ENCODE measurements at regions not wholly inside any gene's neighbourhood (a gene's known extent, or its start where the extent isn't known, plus 50 kb on each side); places are given as distances from the start of the nearest gene placed in this dataset.

DNA sequence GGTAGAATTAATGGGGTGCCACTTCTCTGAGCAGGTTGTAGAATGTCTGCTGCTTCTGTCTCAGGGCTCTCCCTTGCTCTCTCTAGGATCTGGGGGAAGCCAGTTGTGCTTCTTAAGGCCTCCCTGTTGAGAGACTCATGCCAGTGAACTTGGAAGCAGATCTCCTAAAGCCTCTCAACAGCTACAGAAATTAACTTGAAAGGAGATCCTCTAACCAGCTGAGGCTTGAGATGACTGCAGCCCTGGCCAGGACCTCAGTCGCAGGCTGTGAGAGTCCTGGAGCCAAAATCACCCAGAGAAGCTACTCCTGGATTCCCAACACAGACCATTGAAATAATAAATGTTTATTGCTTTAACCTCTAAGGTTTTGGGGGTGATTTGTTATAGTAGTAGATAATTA, 180.2 kb upstream of the MARCKS start:
- TF ChIP-seq POLR2AphosphoS5 (IDR thresholded peaks at IDR 0.05; ENCODE audit: low read depth, low read length) (no peak), CHD2 (IDR thresholded peaks at IDR 0.05; ENCODE audit: low read length, partially characterized antibody) (no peak), ELF1 (IDR thresholded peaks at IDR 0.05) (no peak), JUND (IDR thresholded peaks at IDR 0.05) (no peak), TAF1 (IDR thresholded peaks at IDR 0.05; ENCODE audit: borderline replicate concordance, low read depth, low read length) (no peak), TCF12 (IDR thresholded peaks at IDR 0.05) (no peak), YY1 (IDR thresholded peaks at IDR 0.05; ENCODE audit: low read depth) (no peak), FOSL2 (IDR thresholded peaks at IDR 0.05; ENCODE audit: borderline replicate concordance, low read depth) (no peak), NFIC (IDR thresholded peaks at IDR 0.05; ENCODE audit: borderline replicate concordance) (no peak), FOXJ3 (CRISPR knock-in tag; IDR thresholded peaks at IDR 0.05) (no peak), GABPA (IDR thresholded peaks at IDR 0.05; ENCODE audit: low read depth) (no peak), SMC3 (IDR thresholded peaks at IDR 0.05; ENCODE audit: low read depth, low read length) (no peak), MXI1 (IDR thresholded peaks at IDR 0.05; ENCODE audit: low read depth, low read length) (no peak)
- TF ChIP-seq, protein P1, sequence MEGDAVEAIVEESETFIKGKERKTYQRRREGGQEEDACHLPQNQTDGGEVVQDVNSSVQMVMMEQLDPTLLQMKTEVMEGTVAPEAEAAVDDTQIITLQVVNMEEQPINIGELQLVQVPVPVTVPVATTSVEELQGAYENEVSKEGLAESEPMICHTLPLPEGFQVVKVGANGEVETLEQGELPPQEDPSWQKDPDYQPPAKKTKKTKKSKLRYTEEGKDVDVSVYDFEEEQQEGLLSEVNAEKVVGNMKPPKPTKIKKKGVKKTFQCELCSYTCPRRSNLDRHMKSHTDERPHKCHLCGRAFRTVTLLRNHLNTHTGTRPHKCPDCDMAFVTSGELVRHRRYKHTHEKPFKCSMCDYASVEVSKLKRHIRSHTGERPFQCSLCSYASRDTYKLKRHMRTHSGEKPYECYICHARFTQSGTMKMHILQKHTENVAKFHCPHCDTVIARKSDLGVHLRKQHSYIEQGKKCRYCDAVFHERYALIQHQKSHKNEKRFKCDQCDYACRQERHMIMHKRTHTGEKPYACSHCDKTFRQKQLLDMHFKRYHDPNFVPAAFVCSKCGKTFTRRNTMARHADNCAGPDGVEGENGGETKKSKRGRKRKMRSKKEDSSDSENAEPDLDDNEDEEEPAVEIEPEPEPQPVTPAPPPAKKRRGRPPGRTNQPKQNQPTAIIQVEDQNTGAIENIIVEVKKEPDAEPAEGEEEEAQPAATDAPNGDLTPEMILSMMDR (IDR thresholded peaks at IDR 0.05), result no peak

Data from SK-N-SH (cell line).